Upper lobe of right lung (tissue), 1 donor: ENCODE measurements at regions not wholly inside any gene's neighbourhood (a gene's known extent, or its start where the extent isn't known, plus 50 kb on each side); places are given as distances from the start of the nearest gene placed in this dataset.

Experiments used
- ATAC-seq: fragments of 200-7000 bp; cut with Tn5 transposase; one replicate; pipeline ENCODE4 v1.9.1; 2020; ENCODE audit warnings: mild to moderate bottlenecking, moderate library complexity
- DNase-seq: peaks from one replicate; pipeline ENCODE4 v3.0.0-alpha.2; 2020
- H3K27ac ChIP-seq: fragments of 200-600 bp; one replicate; pipeline ENCODE4 v1.8.0; 2022
- H3K27me3 ChIP-seq: fragments of 200-600 bp; one replicate; pipeline ENCODE4 v1.8.0; 2022; ENCODE audit warnings: mild to moderate bottlenecking
- H3K36me3 ChIP-seq: fragments of 200-600 bp; one replicate; pipeline ENCODE4 v1.8.0; 2022
- H3K4me1 ChIP-seq: fragments of 200-600 bp; one replicate; pipeline ENCODE4 v1.8.0; 2022
- H3K4me3 ChIP-seq: fragments of 200-600 bp; one replicate; pipeline ENCODE4 v1.8.0; 2022; ENCODE audit warnings: mild to moderate bottlenecking
- H3K9me3 ChIP-seq: fragments of 200-600 bp; one replicate; pipeline ENCODE4 v1.8.0; 2022
- CTCF ChIP-seq: fragments of 200-600 bp; IDR thresholded peaks from one replicate; pipeline ENCODE4 v1.8.0; 2022; ENCODE audit warnings: antibody characterized with exemption
- intact Hi-C: fragments of 100-400 bp; cut with DNase I; formaldehyde crosslinking; loops from one replicate; pipeline ENCODE4 v1.11.0; 2022
- donor health status: DM: no; HTN: yes; CAD: no; lungs with severe emphysema.

- TF ChIP-seq CTCF = no peak
- Histone ChIP-seq H3K36me3 (no peaks in the 10 kb centered on the region), H3K9me3 (no peaks in the 10 kb centered on the region), H3K27ac (no peak overlapping the region), H3K27me3 (no peaks in the 10 kb centered on the region), H3K4me1 (no peaks in the 10 kb centered on the region), H3K4me3 (no peak overlapping the region)
- DNase-seq = no peak
- ATAC-seq = no peak
- intact Hi-C loops = no loop called here
These were observed 121.7 kb downstream of the LIG4 start for GRCh38 chr13:108093616-108094015.

- Histone ChIP-seq H3K36me3 (no peaks in the 10 kb centered on the region), H3K9me3 (no peaks in the 10 kb centered on the region), H3K27me3 (no peaks in the 10 kb centered on the region), H3K27ac (no peak overlapping the region), H3K4me1 (no peaks in the 10 kb centered on the region), H3K4me3 (no peak overlapping the region)
- TF ChIP-seq CTCF = no peak
- no peak for DNase-seq
- no peak for ATAC-seq
- intact Hi-C loops = no loop called here
These were observed 127.5 kb downstream of the LIG4 start for GRCh38 chr13:108087810-108088209.

GRCh38 chr13:108086678-108087077 is 128.7 kb downstream of the LIG4 start:
- Histone ChIP-seq H3K9me3 (no peaks in the 10 kb centered on the region), H3K4me3 (no peak overlapping the region), H3K27me3 (no peaks in the 10 kb centered on the region), H3K27ac (no peak overlapping the region), H3K4me1 (no peaks in the 10 kb centered on the region), H3K36me3 (no peaks in the 10 kb centered on the region)
- intact Hi-C loops = no loop called here
- TF ChIP-seq CTCF = no peak
- DNase-seq (no peak), ATAC-seq (no peak)

- intact Hi-C loops = no loop called here
- TF ChIP-seq CTCF = no peak
- no peaks in the 10 kb centered on the region for H3K27me3 ChIP-seq
- no peak for DNase-seq
- no peak for ATAC-seq
- no peaks in the 10 kb centered on the region for H3K4me1 ChIP-seq
- H3K27ac ChIP-seq = no peak overlapping the region
- no peaks in the 10 kb centered on the region for H3K36me3 ChIP-seq
- no peak overlapping the region for H3K4me3 ChIP-seq
- no peaks in the 10 kb centered on the region for H3K9me3 ChIP-seq
These were observed 130.5 kb downstream of the LIG4 start for GRCh38 chr13:108084840-108085239.

GRCh38 chr13:108083056-108083455 is 132.3 kb downstream of the LIG4 start:
- intact Hi-C loops = no loop called here
- no peaks in the 10 kb centered on the region for H3K36me3 ChIP-seq
- no peak for TF ChIP-seq CTCF
- no peak for DNase-seq
- H3K27ac ChIP-seq = no peak overlapping the region
- no peaks in the 10 kb centered on the region for H3K9me3 ChIP-seq
- ATAC-seq = no peak
- no peak overlapping the region for H3K4me3 ChIP-seq
- H3K4me1 ChIP-seq = no peaks in the 10 kb centered on the region
- H3K27me3 ChIP-seq = no peaks in the 10 kb centered on the region

GRCh38 chr13:108082481-108082880 is 132.9 kb downstream of the LIG4 start:
- no peak overlapping the region for H3K27ac ChIP-seq
- H3K9me3 ChIP-seq = no peaks in the 10 kb centered on the region
- no peak overlapping the region for H3K4me3 ChIP-seq
- no peak for ATAC-seq
- TF ChIP-seq CTCF = no peak
- no peaks in the 10 kb centered on the region for H3K27me3 ChIP-seq
- DNase-seq = no peak
- no peaks in the 10 kb centered on the region for H3K36me3 ChIP-seq
- H3K4me1 ChIP-seq = no peaks in the 10 kb centered on the region
- intact Hi-C loops = no loop called here
